Mesenchymal stem cell (in vitro differentiated cells and primary cell): ENCODE measurements at regions not wholly inside any gene's neighbourhood (a gene's known extent, or its start where the extent isn't known, plus 50 kb on each side); places are given as distances from the start of the nearest gene placed in this dataset.

ENCODE experiments used
- DNase-seq: peaks from one replicate; pipeline ENCODE4 v3.0.0-alpha.2; 2013
- H2AFZ ChIP-seq: one replicate; pipeline ENCODE4 v1.6.1; 2013; ENCODE audit warnings: low read depth, mild to moderate bottlenecking, control low read depth, inconsistent platforms, low read length, moderate library complexity
- H2AK5ac ChIP-seq: 2 replicates; pipeline ENCODE4 v1.6.1; 2013; ENCODE audit warnings: low read length, moderate library complexity, mild to moderate bottlenecking, inconsistent platforms; ENCODE audit not compliant: severe bottlenecking
- H2BK120ac ChIP-seq: one replicate; pipeline ENCODE4 v1.6.1; 2013; ENCODE audit warnings: low read depth, mild to moderate bottlenecking, inconsistent platforms, low read length, moderate library complexity
- H2BK12ac ChIP-seq, 2 experiments: one replicate each; pipeline ENCODE4 v1.6.1; 2013; ENCODE audit warnings: inconsistent platforms in 2 of 2, low read length in 2 of 2, mild to moderate bottlenecking in 2 of 2, moderate library complexity in 2 of 2, control low read depth in 1 of 2
- H2BK15ac ChIP-seq: one replicate; pipeline ENCODE4 v1.6.1; 2013; ENCODE audit warnings: mild to moderate bottlenecking, low read depth, inconsistent platforms; ENCODE audit not compliant: poor library complexity, severe bottlenecking
- H2BK5ac ChIP-seq: 2 replicates; pipeline ENCODE4 v1.6.1; 2013; ENCODE audit warnings: low read depth, mild to moderate bottlenecking, low read length, control low read depth, inconsistent platforms; ENCODE audit not compliant: poor library complexity, severe bottlenecking
- H3K14ac ChIP-seq, 2 experiments: one replicate each; pipeline ENCODE4 v1.6.1; 2013; ENCODE audit warnings: inconsistent platforms in 2 of 2, low read length in 2 of 2, control low read depth in 1 of 2, mild to moderate bottlenecking in 1 of 2, moderate library complexity in 1 of 2
- H3K18ac ChIP-seq, 2 experiments: one replicate each; pipeline ENCODE4 v1.6.1; 2013; ENCODE audit warnings: inconsistent platforms in 2 of 2, low read length in 2 of 2, control low read depth in 1 of 2, low read depth in 1 of 2, mild to moderate bottlenecking in 1 of 2
- H3K23ac ChIP-seq, 2 experiments: one replicate each; pipeline ENCODE4 v1.6.1; 2013; ENCODE audit warnings: inconsistent platforms in 2 of 2, low read length in 2 of 2, mild to moderate bottlenecking in 2 of 2, moderate library complexity in 2 of 2, control low read depth in 1 of 2
- H3K27ac ChIP-seq: 2 replicates; pipeline ENCODE4 v1.5.1; 2013; ENCODE audit warnings: mild to moderate bottlenecking, moderate library complexity, low read length, control low read depth, inconsistent platforms; ENCODE audit not compliant: poor library complexity, severe bottlenecking
- H3K27me3 ChIP-seq, 2 experiments: 2 replicates each; pipeline versions ENCODE4 v1.6.1 to v1.7.0; 2013; ENCODE audit warnings: low read length in 2 of 2, mild to moderate bottlenecking in 2 of 2, moderate library complexity in 2 of 2, control low read depth in 1 of 2, inconsistent platforms in 1 of 2; ENCODE audit not compliant: control insufficient read depth in 1 of 2, insufficient read depth in 1 of 2
- H3K36me3 ChIP-seq, 2 experiments: 2 replicates each; pipeline versions ENCODE4 v1.6.1 to v1.7.0; 2013; ENCODE audit warnings: low read length in 2 of 2, control low read depth in 1 of 2, inconsistent platforms in 1 of 2, low read depth in 1 of 2, mild to moderate bottlenecking in 1 of 2; ENCODE audit not compliant: insufficient read depth in 2 of 2, control insufficient read depth in 1 of 2
- H3K4ac ChIP-seq, 2 experiments: one replicate each; pipeline ENCODE4 v1.6.1; 2013; ENCODE audit warnings: inconsistent platforms in 2 of 2, low read length in 2 of 2, mild to moderate bottlenecking in 2 of 2, moderate library complexity in 2 of 2, control low read depth in 1 of 2, low read depth in 1 of 2
- H3K4me1 ChIP-seq: 2 replicates; pipeline ENCODE4 v1.6.1; 2013; ENCODE audit warnings: low read depth, low read length, control low read depth; ENCODE audit not compliant: control insufficient read depth, insufficient read depth
- H3K4me2 ChIP-seq: 2 replicates; pipeline ENCODE4 v1.6.1; 2013; ENCODE audit warnings: low read length, mild to moderate bottlenecking, inconsistent platforms; ENCODE audit not compliant: poor library complexity, severe bottlenecking
- H3K4me3 ChIP-seq, 2 experiments: 2 replicates each; pipeline versions ENCODE4 v1.5.1 to v1.7.0; 2013; ENCODE audit warnings: low read length in 2 of 2, mild to moderate bottlenecking in 2 of 2, control low read depth in 1 of 2, low read depth in 1 of 2; ENCODE audit not compliant: insufficient read depth in 1 of 2
- H3K79me1 ChIP-seq: replicated peaks from 2 replicates; pipeline ENCODE4 v1.6.1; 2013; ENCODE audit warnings: mild to moderate bottlenecking, control low read depth, low read length, inconsistent platforms; ENCODE audit not compliant: poor library complexity, severe bottlenecking
- H3K9ac ChIP-seq: 2 replicates; pipeline ENCODE4 v1.7.0; 2013; ENCODE audit warnings: mild to moderate bottlenecking, low read length, moderate library complexity
- H3K9me3 ChIP-seq: 2 replicates; pipeline ENCODE4 v1.7.0; 2013; ENCODE audit warnings: mild to moderate bottlenecking, low read length; ENCODE audit not compliant: control insufficient read depth
- H4K8ac ChIP-seq: one replicate; pipeline ENCODE4 v1.6.1; 2013; ENCODE audit warnings: inconsistent platforms, mild to moderate bottlenecking, low read length, moderate library complexity
- H4K91ac ChIP-seq: one replicate; pipeline ENCODE4 v1.6.1; 2013; ENCODE audit warnings: mild to moderate bottlenecking, low read length, inconsistent platforms
- WGBS: methylation state at CpG from one replicate; pipeline ENCODE4 v1.1.7; 2013; ENCODE audit warnings: mixed read lengths; 5-methylcytosine and 5-hydroxymethylcytosine counted together

DNA sequence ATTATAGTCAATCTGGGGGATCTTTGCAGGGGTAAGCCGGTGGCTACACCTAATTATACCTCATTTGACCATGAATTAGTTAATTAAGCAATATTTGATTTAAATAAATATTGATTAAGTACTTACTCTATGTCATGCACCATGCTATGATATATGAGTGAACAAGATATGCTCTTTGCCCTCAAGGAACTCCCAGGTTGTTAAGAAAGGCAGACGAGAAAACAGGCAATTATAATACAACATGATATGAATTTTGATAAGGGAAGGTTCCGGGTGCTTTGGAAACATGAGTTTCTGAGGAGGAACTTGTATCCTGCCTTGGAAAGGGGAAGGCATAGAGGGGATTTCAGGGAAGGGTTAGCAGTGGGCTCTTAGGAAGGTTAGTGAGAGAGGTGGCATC, 412.9 kb downstream of the WDR72 start:
- H3K23ac ChIP-seq, result no peak overlapping the region
- no peak overlapping the region for H2AFZ ChIP-seq
- no peak overlapping the region for H3K27ac ChIP-seq
- H3K14ac ChIP-seq, result no peak overlapping the region
- no peak overlapping the region for H2AK5ac ChIP-seq
- no peaks in the 10 kb centered on the region for H3K4me1 ChIP-seq
- H3K18ac ChIP-seq, result no peak overlapping the region
- H3K27me3 ChIP-seq, result no peaks in the 10 kb centered on the region
- no peaks in the 10 kb centered on the region for H3K79me1 ChIP-seq
- 82% methylated on average over 2 of the region's 3 CpGs for WGBS
- no peaks in the 10 kb centered on the region for H3K36me3 ChIP-seq
- no peak overlapping the region for H2BK12ac ChIP-seq
- no peak for DNase-seq
- H4K91ac ChIP-seq, result no peak overlapping the region
- no peak overlapping the region for H3K9ac ChIP-seq
- no peak overlapping the region for H2BK120ac ChIP-seq
- H4K8ac ChIP-seq, result no peak overlapping the region
- no peak overlapping the region for H3K4me2 ChIP-seq
- H2BK15ac ChIP-seq, result no peak overlapping the region
- no peaks in the 10 kb centered on the region for H3K9me3 ChIP-seq
- H3K4ac ChIP-seq, result no peak overlapping the region
- no peak overlapping the region for H2BK5ac ChIP-seq
- no peak overlapping the region for H3K4me3 ChIP-seq

DNA sequence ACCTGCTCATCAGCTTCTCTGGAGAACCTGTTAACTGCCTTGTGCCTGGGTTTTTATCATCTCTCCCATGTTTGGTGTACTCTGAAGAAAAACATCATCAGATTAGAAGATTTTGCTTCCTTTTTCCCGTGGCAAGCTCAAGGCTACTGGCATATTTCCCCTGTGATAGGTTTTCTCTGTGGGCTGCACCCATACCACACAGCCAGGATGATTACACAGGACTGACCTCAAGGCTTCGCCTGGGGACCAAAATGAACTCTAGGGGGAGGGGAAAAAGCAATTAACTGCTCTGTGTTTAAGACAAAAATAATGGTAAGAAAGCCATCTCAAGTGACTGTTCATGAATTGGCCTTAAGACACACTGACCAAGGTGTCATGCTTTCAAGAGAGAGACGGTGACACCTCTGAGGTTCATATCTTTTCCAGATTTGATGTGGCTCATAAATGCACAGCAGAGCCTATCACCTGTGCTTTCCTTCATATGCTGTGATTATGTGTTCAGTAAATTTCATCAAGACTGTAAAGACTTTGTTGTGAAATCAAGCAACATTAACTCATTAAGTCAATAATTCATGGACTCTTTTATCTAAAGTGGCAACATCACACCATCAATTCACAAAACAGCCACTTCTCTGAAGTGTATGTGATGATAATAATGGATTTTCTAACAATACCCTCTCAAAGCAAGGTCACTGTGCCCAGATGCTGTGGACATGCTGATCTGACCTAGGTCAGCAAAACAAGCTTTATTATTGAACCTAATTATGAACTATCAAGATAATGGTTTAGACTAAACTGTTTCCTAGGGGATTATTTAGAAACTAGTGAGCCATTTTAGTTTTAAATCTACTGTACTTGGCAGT, 427.9 kb downstream of the WDR72 start:
- no peak overlapping the region for H3K23ac ChIP-seq
- no peak overlapping the region for H3K9ac ChIP-seq
- no peak overlapping the region for H4K8ac ChIP-seq
- H3K27ac ChIP-seq, result no peak overlapping the region
- H3K9me3 ChIP-seq, result no peaks in the 10 kb centered on the region
- no peak overlapping the region for H4K91ac ChIP-seq
- H2AFZ ChIP-seq, result no peak overlapping the region
- no peak overlapping the region for H3K4ac ChIP-seq
- no peak overlapping the region for H2BK12ac ChIP-seq
- no peak overlapping the region for H2BK15ac ChIP-seq
- H2AK5ac ChIP-seq, result no peak overlapping the region
- H3K14ac ChIP-seq, result no peak overlapping the region
- no peaks in the 10 kb centered on the region for H3K27me3 ChIP-seq
- no peak overlapping the region for H3K4me3 ChIP-seq
- H3K4me2 ChIP-seq, result no peak overlapping the region
- H2BK120ac ChIP-seq, result no peak overlapping the region
- no peak overlapping the region for H3K18ac ChIP-seq
- WGBS, result 73% methylated on average over 3 of the region's 3 CpGs
- H3K79me1 ChIP-seq, result no peaks in the 10 kb centered on the region
- DNase-seq, result no peak
- H3K36me3 ChIP-seq, result no peaks in the 10 kb centered on the region
- no peak overlapping the region for H2BK5ac ChIP-seq
- H3K4me1 ChIP-seq, result no peaks in the 10 kb centered on the region

- Histone ChIP-seq H2BK5ac (no peak overlapping the region), H3K4me1 (no peaks in the 10 kb centered on the region), H3K9me3 (no peaks in the 10 kb centered on the region), H3K27ac (no peak overlapping the region), H3K14ac (no peak overlapping the region), H4K91ac (no peak overlapping the region), H2BK12ac (no peak overlapping the region), H3K4me3 (no peak overlapping the region), H3K4me2 (no peak overlapping the region), H3K27me3 (no peaks in the 10 kb centered on the region), H2AK5ac (no peak overlapping the region), H2BK120ac (no peak overlapping the region), H3K18ac (no peak overlapping the region), H2BK15ac (no peak overlapping the region), H3K23ac (no peak overlapping the region), H3K79me1 (no peaks in the 10 kb centered on the region), H4K8ac (no peak overlapping the region), H3K4ac (no peak overlapping the region), H3K9ac (no peak overlapping the region), H2AFZ (no peak overlapping the region), H3K36me3 (no peaks in the 10 kb centered on the region)
- WGBS, result 20% methylated on average over 1 of the region's 1 CpG
- no peak for DNase-seq
Measured at GRCh38 chr15:53328341-53328740, 431.1 kb downstream of the WDR72 start.

- H3K4me3 ChIP-seq, result no peak overlapping the region
- no peak overlapping the region for H2AFZ ChIP-seq
- H3K9ac ChIP-seq, result no peak overlapping the region
- no peak overlapping the region for H2BK120ac ChIP-seq
- H3K4me1 ChIP-seq, result no peaks in the 10 kb centered on the region
- H2BK5ac ChIP-seq, result no peak overlapping the region
- H3K14ac ChIP-seq, result no peak overlapping the region
- H4K91ac ChIP-seq, result no peak overlapping the region
- H2BK15ac ChIP-seq, result no peak overlapping the region
- H2AK5ac ChIP-seq, result no peak overlapping the region
- H3K18ac ChIP-seq, result no peak overlapping the region
- H3K27ac ChIP-seq, result no peak overlapping the region
- no peaks in the 10 kb centered on the region for H3K27me3 ChIP-seq
- no peak overlapping the region for H3K4me2 ChIP-seq
- no peak overlapping the region for H2BK12ac ChIP-seq
- no peaks in the 10 kb centered on the region for H3K79me1 ChIP-seq
- H3K9me3 ChIP-seq, result no peaks in the 10 kb centered on the region
- no peak overlapping the region for H3K23ac ChIP-seq
- H4K8ac ChIP-seq, result no peak overlapping the region
- WGBS, result 85% methylated on average over 7 of the region's 7 CpGs
- no peak for DNase-seq
- H3K4ac ChIP-seq, result no peak overlapping the region
- H3K36me3 ChIP-seq, result no peaks in the 10 kb centered on the region
Measured at GRCh38 chr15:53324061-53324460, 435.4 kb downstream of the WDR72 start.
